Common myeloid progenitor, CD34-positive (primary cell): ENCODE measurements at regions not wholly inside any gene's neighbourhood (a gene's known extent, or its start where the extent isn't known, plus 50 kb on each side); places are given as distances from the start of the nearest gene placed in this dataset.
A peak's percentile ranks its signal among the peaks of the same experiment; 100 is the strongest.

Experiments used
- CTCF ChIA-PET: fragments of 350-600 bp; sonication (Branson Sonifier 250); formaldehyde crosslinking; loops from one replicate; lab custom pipeline; 2021; ENCODE audit warnings: antibody characterized with exemption; lab: Charles Lee
- POLR2A ChIA-PET: fragments of 350-600 bp; sonication (Branson Sonifier 250); formaldehyde crosslinking; loops from one replicate; lab custom pipeline; 2021; ENCODE audit warnings: antibody characterized with exemption; lab: Charles Lee
- DNase-seq, 3 donors: peaks; one replicate each; pipeline versions ENCODE4 v3.0.0 to v3.0.0-alpha.2; 2013
- H3K27ac ChIP-seq, 2 experiments: 1 replicate in 1 of 2; 2 replicates in 1 of 2; pipeline ENCODE4 v1.7.0; 2013; ENCODE audit warnings: inconsistent platforms in 2 of 2, low read length in 2 of 2, mild to moderate bottlenecking in 2 of 2, low read depth in 1 of 2, moderate library complexity in 1 of 2; ENCODE audit not compliant: severe bottlenecking in 2 of 2, insufficient read depth in 1 of 2, poor library complexity in 1 of 2
- H3K27me3 ChIP-seq, 5 experiments: replicated peaks in 2 of 5; 1 replicate in 3 of 5; 2 replicates in 2 of 5; pipeline versions ENCODE4 v1.6.1 to v1.7.0; 2013; ENCODE audit warnings: low read length in 4 of 5, mild to moderate bottlenecking in 2 of 5, moderate library complexity in 2 of 5, inconsistent platforms in 1 of 5; ENCODE audit not compliant: insufficient read depth in 5 of 5, control insufficient read depth in 4 of 5
- H3K36me3 ChIP-seq, 4 experiments: 1 replicate in 2 of 4; 2 replicates in 2 of 4; pipeline versions ENCODE4 v1.6.1 to v1.7.0; 2013; ENCODE audit warnings: low read length in 3 of 4, control low read depth in 1 of 4, mild to moderate bottlenecking in 1 of 4; ENCODE audit not compliant: control insufficient read depth in 4 of 4, insufficient read depth in 4 of 4
- H3K4me1 ChIP-seq, 4 experiments: 1 replicate in 3 of 4; 2 replicates in 1 of 4; pipeline versions ENCODE4 v1.6.1 to v1.7.1; 2013; ENCODE audit warnings: low read length in 3 of 4, mild to moderate bottlenecking in 3 of 4, control low read depth in 1 of 4, inconsistent platforms in 1 of 4, moderate library complexity in 1 of 4; ENCODE audit not compliant: control insufficient read depth in 4 of 4, insufficient read depth in 4 of 4; ENCODE audit errors: control extremely low read depth in 1 of 4
- H3K4me3 ChIP-seq, 7 experiments: 1 replicate in 4 of 7; 2 replicates in 3 of 7; pipeline versions ENCODE4 v1.5.1 to v1.7.0; 2013; ENCODE audit warnings: mild to moderate bottlenecking in 7 of 7, low read length in 6 of 7, moderate library complexity in 6 of 7, inconsistent platforms in 2 of 7, low read depth in 2 of 7, control low read depth in 1 of 7; ENCODE audit not compliant: insufficient read depth in 4 of 7, control insufficient read depth in 1 of 7; ENCODE audit errors: extremely low read depth in 1 of 7
- H3K9me3 ChIP-seq, 5 experiments: 1 replicate in 4 of 5; 2 replicates in 1 of 5; pipeline versions ENCODE4 v1.6.1 to v1.7.1; 2013; ENCODE audit warnings: low read length in 4 of 5, mild to moderate bottlenecking in 2 of 5, inconsistent platforms in 1 of 5, low read depth in 1 of 5, moderate library complexity in 1 of 5; ENCODE audit not compliant: control insufficient read depth in 4 of 5, insufficient read depth in 2 of 5; ENCODE audit errors: control extremely low read depth in 1 of 5
- WGBS: methylation state at CpG from one replicate; pipeline ENCODE4 v1.1.5; 2013; ENCODE audit not compliant: insufficient coverage; 5-methylcytosine and 5-hydroxymethylcytosine counted together

- peaks cover 0 to 4% (median 0%) of the 10 kb centered on the region in 5 experiments for H3K9me3 ChIP-seq
- no peak for DNase-seq
- H3K4me3 ChIP-seq: no peak overlapping the region
- H3K27me3 ChIP-seq: peaks cover 0 to 11% (median 0%) of the 10 kb centered on the region in 5 experiments
- WGBS: no CpG with 5 or more reads among the region's 1 CpG
- H3K4me1 ChIP-seq: peaks cover 0 to 2% (median 0%) of the 10 kb centered on the region in 4 experiments
- CTCF ChIA-PET: interaction anchor here (1.0 to 8.8 kb wide), 4 partner anchors 36 to 270 kb away, joined by 3 to 318 read pairs (median 3); partner anchors contain the start of genes CCL1 and CCL13
- H3K36me3 ChIP-seq: no peaks in the 10 kb centered on the region
- H3K27ac ChIP-seq: no peak overlapping the region
- POLR2A ChIA-PET: no interaction called here
Observed at GRCh38 chr17:34198519-34198918, 56.6 kb upstream of the CCL2 start.

- Histone ChIP-seq H3K27me3 (peaks cover 0 to 13% (median 0%) of the 10 kb centered on the region in 5 experiments), H3K27ac (no peak overlapping the region), H3K4me1 (peaks cover 0 to 2% (median 0%) of the 10 kb centered on the region in 4 experiments), H3K4me3 (no peak overlapping the region), H3K9me3 (peaks cover 0 to 4% (median 0%) of the 10 kb centered on the region in 5 experiments), H3K36me3 (no peaks in the 10 kb centered on the region)
- POLR2A ChIA-PET: no interaction called here
- CTCF ChIA-PET: interaction anchor here (1.0 to 8.8 kb wide), 6 partner anchors 35 to 323 kb away, joined by 3 to 318 read pairs (median 3); partner anchors contain the start of genes CCL1 and CCL13
- no peak for DNase-seq
- WGBS: 30% methylated on average over 3 of the region's 7 CpGs
Observed at GRCh38 chr17:34199454-34199853, 55.6 kb upstream of the CCL2 start.

GRCh38 chr17:34199932-34200534 lies 55.1 kb upstream of the CCL2 start:
- Histone ChIP-seq H3K9me3 (peaks cover 0 to 4% (median 0%) of the 10 kb centered on the region in 5 experiments), H3K36me3 (no peaks in the 10 kb centered on the region), H3K4me1 (peaks cover 0 to 2% (median 0%) of the 10 kb centered on the region in 4 experiments), H3K27me3 (peaks cover 0 to 13% (median 0%) of the 10 kb centered on the region in 5 experiments), H3K27ac (no peak overlapping the region), H3K4me3 (no peak overlapping the region)
- POLR2A ChIA-PET: interaction anchor here (2.0 kb wide), 1 partner anchor 161 kb away, joined by 9 read pairs; no protein-coding TSS in a partner anchor
- WGBS: no CpG with 5 or more reads among the region's 8 CpGs
- DNase-seq: peak; percentile 82 to 91 (median 84)
- CTCF ChIA-PET: interaction anchor here (0.6 to 8.8 kb wide), 32 partner anchors 8 to 422 kb away, joined by 3 to 318 read pairs (median 4); partner anchors contain the start of genes CCL1, CCL11 and CCL13

- Histone ChIP-seq H3K4me3 (no peak overlapping the region), H3K36me3 (no peaks in the 10 kb centered on the region), H3K27ac (no peak overlapping the region), H3K9me3 (peaks cover 0 to 4% (median 0%) of the 10 kb centered on the region in 5 experiments), H3K4me1 (peaks cover 0 to 2% (median 0%) of the 10 kb centered on the region in 4 experiments), H3K27me3 (peaks cover 0 to 13% (median 0%) of the 10 kb centered on the region in 5 experiments)
- DNase-seq: peak in 2 of 3 donors; percentile 21 to 23
- WGBS: 92% methylated on average over 1 of the region's 1 CpG
- CTCF ChIA-PET: interaction anchor here (0.7 to 8.8 kb wide), 27 partner anchors 8 to 276 kb away, joined by 3 to 318 read pairs (median 5); partner anchors contain the start of genes CCL1, CCL11 and CCL13
- POLR2A ChIA-PET: interaction anchor here (2.0 kb wide), 1 partner anchor 160 kb away, joined by 9 read pairs; no protein-coding TSS in a partner anchor
Observed at GRCh38 chr17:34201225-34201624, 53.9 kb upstream of the CCL2 start.

GRCh38 chr17:34201767-34202166 lies 53.3 kb upstream of the CCL2 start:
- Histone ChIP-seq H3K27ac (no peak overlapping the region), H3K9me3 (peaks cover 0 to 4% (median 0%) of the 10 kb centered on the region in 5 experiments), H3K4me1 (peaks cover 0 to 2% (median 0%) of the 10 kb centered on the region in 4 experiments), H3K27me3 (peaks cover 0 to 13% (median 0%) of the 10 kb centered on the region in 5 experiments), H3K4me3 (no peak overlapping the region), H3K36me3 (no peaks in the 10 kb centered on the region)
- DNase-seq: no peak
- CTCF ChIA-PET: interaction anchor here (0.7 to 8.8 kb wide), 14 partner anchors 10 to 263 kb away, joined by 3 to 318 read pairs (median 5); partner anchors contain the start of genes CCL1 and CCL13
- POLR2A ChIA-PET: interaction anchor here (2.0 kb wide), 1 partner anchor 160 kb away, joined by 9 read pairs; no protein-coding TSS in a partner anchor
- WGBS: 97% methylated on average over 3 of the region's 4 CpGs

GRCh38 chr17:34203018-34203638 lies 52.0 kb upstream of the CCL2 start:
- ChIA-PET POLR2A (interaction anchor here (0.8 kb wide), 1 partner anchor 158 kb away, joined by 3 read pairs; no protein-coding TSS in a partner anchor), CTCF (interaction anchor here (1.0 to 8.8 kb wide), 5 partner anchors 34 to 179 kb away, joined by 3 to 318 read pairs (median 6); partner anchors contain the start of genes CCL1 and CCL13)
- DNase-seq: no peak
- H3K4me3 ChIP-seq: no peak overlapping the region
- H3K27me3 ChIP-seq: peaks cover 0 to 13% (median 0%) of the 10 kb centered on the region in 5 experiments
- H3K9me3 ChIP-seq: peaks cover 0 to 7% (median 0%) of the 10 kb centered on the region in 5 experiments
- no peaks in the 10 kb centered on the region for H3K36me3 ChIP-seq
- H3K4me1 ChIP-seq: peaks cover 0 to 2% (median 0%) of the 10 kb centered on the region in 4 experiments
- H3K27ac ChIP-seq: no peak overlapping the region
- 90% methylated on average over 4 of the region's 4 CpGs for WGBS
